OCI-LY1 (cell line): ENCODE measurements at regions not wholly inside any gene's neighbourhood (a gene's known extent, or its start where the extent isn't known, plus 50 kb on each side); places are given as distances from the start of the nearest gene placed in this dataset.

Source experiments
- EZH2 ChIP-seq: fragments of 200-600 bp; sonication (generic), shearing (Covaris generic); IDR thresholded peaks from 2 replicates; pipeline ENCODE4 v1.8.0; 2017; ENCODE audit warnings: borderline replicate concordance, mixed run types, mild to moderate bottlenecking, antibody characterized with exemption, low read length, moderate library complexity, mixed read lengths
- TF ChIP-seq, protein P1 (sequence below): fragments of 200-600 bp; sonication (generic), shearing (Covaris generic); IDR thresholded peaks from 2 replicates; pipeline ENCODE4 v1.5.1; 2017; ENCODE audit warnings: mild to moderate bottlenecking, antibody characterized with exemption, low read length, moderate library complexity, mixed read lengths

DNA sequence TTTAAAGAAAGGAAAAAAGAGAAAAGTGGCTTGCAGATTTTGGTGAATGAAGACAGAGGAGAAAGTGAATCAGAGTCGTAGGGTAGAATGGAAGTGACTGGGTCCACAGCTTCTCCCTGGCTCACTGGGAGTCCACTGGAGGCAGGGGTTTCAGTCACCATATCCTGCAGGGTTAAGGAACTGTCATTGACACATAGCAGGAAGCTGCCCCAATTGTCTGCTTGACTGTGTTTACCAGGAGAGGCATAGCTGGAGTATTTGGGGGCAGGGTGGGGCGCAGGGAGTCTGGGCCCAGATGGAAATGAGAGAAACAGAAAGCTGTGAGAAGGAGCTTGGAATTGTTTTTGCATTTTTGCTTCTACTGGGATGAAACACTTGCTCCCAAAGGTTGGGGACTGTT, 228.8 kb upstream of the CSF3R start:
- TF ChIP-seq, protein P1, sequence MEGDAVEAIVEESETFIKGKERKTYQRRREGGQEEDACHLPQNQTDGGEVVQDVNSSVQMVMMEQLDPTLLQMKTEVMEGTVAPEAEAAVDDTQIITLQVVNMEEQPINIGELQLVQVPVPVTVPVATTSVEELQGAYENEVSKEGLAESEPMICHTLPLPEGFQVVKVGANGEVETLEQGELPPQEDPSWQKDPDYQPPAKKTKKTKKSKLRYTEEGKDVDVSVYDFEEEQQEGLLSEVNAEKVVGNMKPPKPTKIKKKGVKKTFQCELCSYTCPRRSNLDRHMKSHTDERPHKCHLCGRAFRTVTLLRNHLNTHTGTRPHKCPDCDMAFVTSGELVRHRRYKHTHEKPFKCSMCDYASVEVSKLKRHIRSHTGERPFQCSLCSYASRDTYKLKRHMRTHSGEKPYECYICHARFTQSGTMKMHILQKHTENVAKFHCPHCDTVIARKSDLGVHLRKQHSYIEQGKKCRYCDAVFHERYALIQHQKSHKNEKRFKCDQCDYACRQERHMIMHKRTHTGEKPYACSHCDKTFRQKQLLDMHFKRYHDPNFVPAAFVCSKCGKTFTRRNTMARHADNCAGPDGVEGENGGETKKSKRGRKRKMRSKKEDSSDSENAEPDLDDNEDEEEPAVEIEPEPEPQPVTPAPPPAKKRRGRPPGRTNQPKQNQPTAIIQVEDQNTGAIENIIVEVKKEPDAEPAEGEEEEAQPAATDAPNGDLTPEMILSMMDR, result no peak
- no peak for TF ChIP-seq EZH2
